HUES48 (cell line): ENCODE measurements at regions not wholly inside any gene's neighbourhood (a gene's known extent, or its start where the extent isn't known, plus 50 kb on each side); places are given as distances from the start of the nearest gene placed in this dataset.

Experiments used
- H3K27ac ChIP-seq: one replicate; pipeline ENCODE4 v1.7.0; 2013; ENCODE audit warnings: low read depth, low read length, inconsistent platforms
- H3K27me3 ChIP-seq: 2 replicates; pipeline ENCODE4 v1.6.1; 2013; ENCODE audit warnings: mild to moderate bottlenecking, low read length; ENCODE audit not compliant: control insufficient read depth, insufficient read depth
- H3K36me3 ChIP-seq: 2 replicates; pipeline ENCODE4 v1.6.1; 2013; ENCODE audit warnings: low read length; ENCODE audit not compliant: control insufficient read depth, insufficient read depth
- H3K4me1 ChIP-seq: 2 replicates; pipeline ENCODE4 v1.6.1; 2013; ENCODE audit warnings: mild to moderate bottlenecking, low read length; ENCODE audit not compliant: control insufficient read depth, insufficient read depth
- H3K4me3 ChIP-seq: 2 replicates; pipeline ENCODE4 v1.5.1; 2013; ENCODE audit warnings: mild to moderate bottlenecking, low read depth, low read length
- H3K9ac ChIP-seq: 2 replicates; pipeline ENCODE4 v1.6.1; 2013; ENCODE audit warnings: mild to moderate bottlenecking, low read depth, low read length, moderate library complexity
- H3K9me3 ChIP-seq: 2 replicates; pipeline ENCODE4 v1.6.1; 2013; ENCODE audit warnings: low read length; ENCODE audit not compliant: control insufficient read depth, insufficient read depth

DNA sequence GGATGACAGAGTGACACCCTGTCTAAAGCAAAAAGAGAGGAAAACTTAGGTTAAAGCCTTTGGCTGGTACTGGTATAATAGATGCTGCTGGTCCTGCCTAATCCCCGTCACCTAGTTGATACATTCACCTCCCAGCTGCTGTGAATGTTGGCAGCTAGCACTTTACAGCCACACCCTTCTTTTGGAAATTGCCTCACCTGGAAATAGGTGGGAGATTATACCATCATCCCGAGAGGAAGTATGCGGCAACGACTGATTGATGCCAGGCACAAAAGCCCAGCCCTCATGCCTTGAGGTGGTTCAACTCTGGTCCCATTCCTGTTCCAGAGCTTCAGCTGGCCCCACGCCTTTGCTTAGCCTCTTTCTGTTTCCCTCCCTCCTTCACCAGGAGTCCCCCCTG lies 53.2 kb upstream of the SIAH1 start:
- H3K9ac ChIP-seq: no peak overlapping the region
- H3K9me3 ChIP-seq: no peaks in the 10 kb centered on the region
- H3K4me3 ChIP-seq: no peak overlapping the region
- no peaks in the 10 kb centered on the region for H3K27me3 ChIP-seq
- H3K27ac ChIP-seq: no peak overlapping the region
- H3K4me1 ChIP-seq: no peaks in the 10 kb centered on the region
- H3K36me3 ChIP-seq: no peaks in the 10 kb centered on the region

- Histone ChIP-seq H3K4me1 (no peaks in the 10 kb centered on the region), H3K27ac (no peak overlapping the region), H3K9me3 (no peaks in the 10 kb centered on the region)
Observed at GRCh38 chr16:48435906-48436305, 50.7 kb upstream of the SIAH1 start.

DNA sequence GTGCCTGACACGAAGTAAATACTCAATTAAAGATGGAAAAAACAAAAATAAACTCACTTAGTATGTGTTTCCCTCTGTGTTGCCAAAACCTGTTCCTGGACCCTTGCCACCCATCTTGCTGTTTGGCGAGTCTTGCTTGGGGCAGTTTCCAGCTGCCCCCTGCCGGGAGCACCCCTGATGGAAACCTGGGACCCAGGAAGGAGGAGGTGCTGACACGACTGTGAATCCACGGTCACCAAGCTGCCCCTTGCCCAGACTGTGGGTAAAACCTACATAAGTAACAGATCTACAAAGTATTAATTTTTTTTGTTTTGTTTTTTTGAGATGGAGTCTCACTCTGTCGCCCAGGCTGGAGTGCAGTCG lies 50.1 kb upstream of the SIAH1 start:
- H3K9ac ChIP-seq: no peak overlapping the region
- no peaks in the 10 kb centered on the region for H3K9me3 ChIP-seq
- no peaks in the 10 kb centered on the region for H3K36me3 ChIP-seq
- no peak overlapping the region for H3K4me3 ChIP-seq
- no peaks in the 10 kb centered on the region for H3K4me1 ChIP-seq
- no peaks in the 10 kb centered on the region for H3K27me3 ChIP-seq
- no peak overlapping the region for H3K27ac ChIP-seq

More at GRCh38 chr16:48435906-48436305, 50.7 kb upstream of the SIAH1 start:
- H3K27me3 ChIP-seq: no peaks in the 10 kb centered on the region
- no peaks in the 10 kb centered on the region for H3K36me3 ChIP-seq
- no peak overlapping the region for H3K4me3 ChIP-seq
- H3K9ac ChIP-seq: no peak overlapping the region
